Inflammatory macrophage treated with lipopolysaccharide for 1 hour (primary cell): ENCODE measurements at regions not wholly inside any gene's neighbourhood (a gene's known extent, or its start where the extent isn't known, plus 50 kb on each side); places are given as distances from the start of the nearest gene placed in this dataset.
A peak's percentile ranks its signal among the peaks of the same experiment; 100 is the strongest.
"Not testable (repeated sequence)": the region's sequence is repeated elsewhere in the genome, so short reads cannot be mapped to it uniquely, and the experiment has no call there.

Source experiments
- DNase-seq, 2 donors: peaks; one replicate each; pipeline ENCODE4 v3.0.0-alpha.2; 2020 to 2022

GRCh38 chr1:224061436-224061835, 52.5 kb upstream of the FBXO28 start:
- no peak for DNase-seq

GRCh38 chr1:224059897-224060427, 53.9 kb upstream of the FBXO28 start:
- DNase-seq = no peak

- no peak for DNase-seq
Measured at GRCh38 chr1:224058303-224058702, 55.6 kb upstream of the FBXO28 start.

GRCh38 chr1:224057461-224058199, 56.3 kb upstream of the FBXO28 start:
- DNase-seq = no peak

GRCh38 chr1:224054611-224055010, 59.3 kb upstream of the FBXO28 start:
- DNase-seq = peak in 1 of 2 donors; percentile 5

GRCh38 chr1:224054012-224054411, 59.9 kb upstream of the FBXO28 start:
- peak in 1 of 2 donors; percentile 22 for DNase-seq

- no peak for DNase-seq
Measured at GRCh38 chr1:224053456-224053855, 60.5 kb upstream of the FBXO28 start.

GRCh38 chr1:224052772-224053171, 61.1 kb upstream of the FBXO28 start:
- peak in 1 of 2 donors; percentile 38 for DNase-seq

- DNase-seq = not testable (repeated sequence)
Measured at GRCh38 chr1:224051782-224052181, 62.1 kb upstream of the FBXO28 start.

GRCh38 chr1:224051086-224051406, 62.9 kb upstream of the FBXO28 start:
- DNase-seq = no peak

- DNase-seq = no peak
Measured at GRCh38 chr1:224047538-224047937, 66.4 kb upstream of the FBXO28 start.

GRCh38 chr1:224045556-224045955, 68.4 kb upstream of the FBXO28 start:
- no peak for DNase-seq

GRCh38 chr1:224044420-224044819, 69.5 kb upstream of the FBXO28 start:
- DNase-seq = no peak

GRCh38 chr1:224042557-224043118, 71.3 kb upstream of the FBXO28 start:
- DNase-seq = no peak

GRCh38 chr1:224041032-224041431, 72.9 kb upstream of the FBXO28 start:
- no peak for DNase-seq

GRCh38 chr1:224040423-224040822, 73.5 kb upstream of the FBXO28 start:
- not testable (repeated sequence) for DNase-seq

- not testable (repeated sequence) for DNase-seq
Measured at GRCh38 chr1:224040006-224040405, 73.9 kb upstream of the FBXO28 start.

GRCh38 chr1:224038832-224039231, 75.1 kb upstream of the FBXO28 start:
- not testable (repeated sequence) for DNase-seq

GRCh38 chr1:224037362-224037761, 76.5 kb upstream of the FBXO28 start:
- not testable (repeated sequence) for DNase-seq

GRCh38 chr1:224032608-224033276, 81.2 kb upstream of the FBXO28 start:
- DNase-seq = not testable (repeated sequence)

- DNase-seq = not testable (repeated sequence)
Measured at GRCh38 chr1:224031986-224032385, 81.9 kb upstream of the FBXO28 start.

- DNase-seq = not testable (repeated sequence)
Measured at GRCh38 chr1:224030257-224030656, 83.7 kb upstream of the FBXO28 start.

- DNase-seq = not testable (repeated sequence)
Measured at GRCh38 chr1:224029286-224030025, 84.5 kb upstream of the FBXO28 start.
